ENCODE measurements at regions not wholly inside any gene's neighbourhood (a gene's known extent, or its start where the extent isn't known, plus 50 kb on each side); places are given as distances from the start of the nearest gene placed in this dataset.

- Histone ChIP-seq H3K27ac (no peak overlapping the region), H3K4me3 (no peak overlapping the region), H3K9me3 (no peaks in the 10 kb centered on the region), H3K4me1 (no peaks in the 10 kb centered on the region), H3K27me3 (peaks cover 8% of the 10 kb centered on the region), H3K36me3 (no peaks in the 10 kb centered on the region)
- intact Hi-C loops (cut with DNase I; ENCODE audit: low total_unique reads), result no loop called here
- TF ChIP-seq, protein P1, sequence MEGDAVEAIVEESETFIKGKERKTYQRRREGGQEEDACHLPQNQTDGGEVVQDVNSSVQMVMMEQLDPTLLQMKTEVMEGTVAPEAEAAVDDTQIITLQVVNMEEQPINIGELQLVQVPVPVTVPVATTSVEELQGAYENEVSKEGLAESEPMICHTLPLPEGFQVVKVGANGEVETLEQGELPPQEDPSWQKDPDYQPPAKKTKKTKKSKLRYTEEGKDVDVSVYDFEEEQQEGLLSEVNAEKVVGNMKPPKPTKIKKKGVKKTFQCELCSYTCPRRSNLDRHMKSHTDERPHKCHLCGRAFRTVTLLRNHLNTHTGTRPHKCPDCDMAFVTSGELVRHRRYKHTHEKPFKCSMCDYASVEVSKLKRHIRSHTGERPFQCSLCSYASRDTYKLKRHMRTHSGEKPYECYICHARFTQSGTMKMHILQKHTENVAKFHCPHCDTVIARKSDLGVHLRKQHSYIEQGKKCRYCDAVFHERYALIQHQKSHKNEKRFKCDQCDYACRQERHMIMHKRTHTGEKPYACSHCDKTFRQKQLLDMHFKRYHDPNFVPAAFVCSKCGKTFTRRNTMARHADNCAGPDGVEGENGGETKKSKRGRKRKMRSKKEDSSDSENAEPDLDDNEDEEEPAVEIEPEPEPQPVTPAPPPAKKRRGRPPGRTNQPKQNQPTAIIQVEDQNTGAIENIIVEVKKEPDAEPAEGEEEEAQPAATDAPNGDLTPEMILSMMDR (IDR thresholded peaks at IDR 0.05), result no peak
- no peak for DNase-seq
- WGBS, 2 donors (ENCODE audit: low coverage in 1 of 2), result 59% methylated on average over 6 of the region's 6 CpGs; no CpG with 5 or more reads in 1 of the 2 donors
- in situ Hi-C loops (cut with MboI; ENCODE audit: low pct_ligation_motif_present in 1 of 4, low pct_unique_long_range_greater_than_20kb in 1 of 4, low sequenced_read_pairs in 3 of 4), result no loop called here
Measured at GRCh38 chr11:134670247-134670782, 258.3 kb upstream of the B3GAT1 start.

GRCh38 chr11:134669796-134670195, 257.8 kb upstream of the B3GAT1 start:
- Histone ChIP-seq H3K9me3 (no peaks in the 10 kb centered on the region), H3K4me3 (no peak overlapping the region), H3K36me3 (no peaks in the 10 kb centered on the region), H3K4me1 (no peaks in the 10 kb centered on the region), H3K27me3 (peaks cover 8% of the 10 kb centered on the region), H3K27ac (no peak overlapping the region)
- WGBS, 2 donors (ENCODE audit: low coverage in 1 of 2), result 76 to 86% methylated on average over 1 to 5 of the region's 5 CpGs
- no peak for DNase-seq
- in situ Hi-C loops (cut with MboI; ENCODE audit: low pct_ligation_motif_present in 1 of 4, low pct_unique_long_range_greater_than_20kb in 1 of 4, low sequenced_read_pairs in 3 of 4) (no loop called here), intact Hi-C loops (cut with DNase I; ENCODE audit: low total_unique reads) (no loop called here)
- TF ChIP-seq POLR2A (IDR thresholded peaks at IDR 0.05) (no peak), POLR2AphosphoS5 (IDR thresholded peaks at IDR 0.05) (no peak), EP300 (IDR thresholded peaks at IDR 0.05; ENCODE audit: low read depth) (no peak)
- TF ChIP-seq, protein P1 (IDR thresholded peaks at IDR 0.05), result no peak

GRCh38 chr11:134668796-134669195, 256.8 kb upstream of the B3GAT1 start:
- Histone ChIP-seq H3K9me3 (no peaks in the 10 kb centered on the region), H3K4me3 (no peak overlapping the region), H3K4me1 (no peaks in the 10 kb centered on the region), H3K27me3 (peaks cover 8% of the 10 kb centered on the region), H3K36me3 (no peaks in the 10 kb centered on the region), H3K27ac (no peak overlapping the region)
- no peak for DNase-seq
- in situ Hi-C loops (cut with MboI; ENCODE audit: low pct_ligation_motif_present in 1 of 4, low pct_unique_long_range_greater_than_20kb in 1 of 4, low sequenced_read_pairs in 3 of 4), result no loop called here
- 81% methylated on average over 3 of the region's 3 CpGs; no CpG with 5 or more reads in 1 of the 2 donors for WGBS, 2 donors (ENCODE audit: low coverage in 1 of 2)
- TF ChIP-seq, protein P1 (IDR thresholded peaks at IDR 0.05), result no peak
- TF ChIP-seq POLR2A (IDR thresholded peaks at IDR 0.05) (no peak), POLR2AphosphoS5 (IDR thresholded peaks at IDR 0.05) (no peak), EP300 (IDR thresholded peaks at IDR 0.05; ENCODE audit: low read depth) (no peak)
- intact Hi-C loops (cut with DNase I; ENCODE audit: low total_unique reads), result no loop called here

GRCh38 chr11:134668076-134668475, 256.0 kb upstream of the B3GAT1 start:
- TF ChIP-seq POLR2AphosphoS5 (IDR thresholded peaks at IDR 0.05), result no peak
- TF ChIP-seq, protein P1 (IDR thresholded peaks at IDR 0.05), result no peak
- no peaks in the 10 kb centered on the region for H3K4me1 ChIP-seq
- no peak overlapping the region for H3K4me3 ChIP-seq
- peaks cover 8% of the 10 kb centered on the region for H3K27me3 ChIP-seq
- WGBS, 2 donors (ENCODE audit: low coverage in 1 of 2), result 79 to 100% methylated on average over 1 to 15 of the region's 15 CpGs
- no peak for DNase-seq
- H3K27ac ChIP-seq, result no peak overlapping the region
- in situ Hi-C loops (cut with MboI; ENCODE audit: low pct_ligation_motif_present in 1 of 4, low pct_unique_long_range_greater_than_20kb in 1 of 4, low sequenced_read_pairs in 3 of 4) (no loop called here), intact Hi-C loops (cut with DNase I; ENCODE audit: low total_unique reads) (no loop called here)
- no peaks in the 10 kb centered on the region for H3K9me3 ChIP-seq
- H3K36me3 ChIP-seq, result no peaks in the 10 kb centered on the region
